Heart left ventricle (tissue), 16 donors: ENCODE measurements at regions not wholly inside any gene's neighbourhood (a gene's known extent, or its start where the extent isn't known, plus 50 kb on each side); places are given as distances from the start of the nearest gene placed in this dataset.

ENCODE experiments used
- ATAC-seq, 4 donors: fragments of 200-7000 bp; cut with Tn5 transposase; one replicate each; pipeline ENCODE4 v1.9.1; 2020 to 2022; ENCODE audit warnings: moderate library complexity in 4 of 4, mild to moderate bottlenecking in 3 of 4, moderate number of reproducible peaks in 1 of 4
- DNase-seq, 5 donors: peaks; one replicate each; pipeline ENCODE4 v3.0.0-alpha.2; 2020
- H3K27ac ChIP-seq, 12 donors: fragments of 200-600 bp; sonication (generic) in 4 of 12; one replicate each; pipeline versions ENCODE4 v1.5.0 to v1.8.0; 2016 to 2022; ENCODE audit warnings: mild to moderate bottlenecking in 2 of 12
- H3K27me3 ChIP-seq, 9 donors: fragments of 200-600 bp; sonication (generic) in 2 of 9; one replicate each; pipeline versions ENCODE4 v1.5.1 to v1.8.0; 2016 to 2022; ENCODE audit warnings: mild to moderate bottlenecking in 3 of 9
- H3K36me3 ChIP-seq, 9 donors: fragments of 200-600 bp; sonication (generic) in 2 of 9; one replicate each; pipeline versions ENCODE4 v1.5.0 to v1.8.0; 2018 to 2022; ENCODE audit warnings: mild to moderate bottlenecking in 2 of 9
- H3K4me1 ChIP-seq, 12 donors: fragments of 200-600 bp; sonication (generic) in 4 of 12; one replicate each; pipeline versions ENCODE4 v1.5.0 to v1.8.0; 2016 to 2022; ENCODE audit warnings: mild to moderate bottlenecking in 3 of 12
- H3K4me3 ChIP-seq, 12 donors: fragments of 200-600 bp; sonication (generic) in 4 of 12; one replicate each; pipeline versions ENCODE4 v1.5.0 to v1.8.0; 2017 to 2022; ENCODE audit warnings: mild to moderate bottlenecking in 9 of 12, moderate library complexity in 4 of 12
- H3K9me3 ChIP-seq, 12 donors: fragments of 200-600 bp; sonication (generic) in 4 of 12; one replicate each; pipeline versions ENCODE4 v1.5.0 to v1.8.0; 2016 to 2022; ENCODE audit warnings: mild to moderate bottlenecking in 1 of 12
- CTCF ChIP-seq, 12 donors: fragments of 200-600 bp; sonication (generic) in 4 of 12; IDR thresholded peaks; one replicate each; pipeline versions ENCODE4 v1.5.0 to v1.8.0; 2018 to 2022; ENCODE audit warnings: antibody characterized with exemption in 12 of 12, mild to moderate bottlenecking in 5 of 12
- POLR2A ChIP-seq, 2 donors: fragments of 450-650 bp; IDR thresholded peaks; one replicate each; pipeline ENCODE4 v1.6.1; 2017; ENCODE audit warnings: antibody characterized with exemption in 2 of 2, mild to moderate bottlenecking in 2 of 2, moderate library complexity in 2 of 2
- WGBS, 4 donors: extraction: QIAGEN DNeasy Blood & Tissue Kit in 2 of 4; methylation state at CpG; one replicate each; pipeline versions ENCODE4 v1.1.5 to v1.1.7; 2013 to 2018; 5-methylcytosine and 5-hydroxymethylcytosine counted together
- intact Hi-C, 10 donors: fragments of 100-400 bp; cut with DNase I; formaldehyde crosslinking; loops; one replicate each; pipeline versions ENCODE4 v1.11.1 to v1.14.2; 2022
- donor health status: ischemic (EF 13 %, LVEDD 7.1; RV severe dilation, severe dysfunction).
- donor health status: healthy with polysubstance abuse.
- donor health status: DM: no; HTN: yes; CAD: no.
- donor health status: DM: no; HTN: no; CAD: no.
- donor health status: ischemic (EF 25% LVEDD 6.9; RV normal size, moderate dysfunction).
- donor health status: ischemic (EF 25% LVEDD 5.7; RV mildly dilated, moderate dysfunction).
- donor health status: healthy.
- donor health status: DM: yes; HTN: yes; CAD: no.
- donor health status: ischemic (EF 35%, LVEDD 5.7; RV mildly dilated, moderate dysfunction).
- donor health status: nonischemic (EF 11% LVEDD 7.7; RV severe dilation, severe dysfunction).
- donor health status: DM: yes; HTN: yes; CAD: no.
- donor health status: PGD.
- donor health status: ischemic (EF 29% LVEDD 5.4; RV normal size, mild dysfunction).
- donor health status: nonischemic (EF 23%, LVEDD 6.1; RV moderate dilation, normal function).

- 95 to 98% (median 97%) methylated on average over 3 of the region's 3 CpGs for WGBS, 4 donors
- intact Hi-C loops = loop anchor here in 1 of 10 donors (10.0 kb wide), 1 partner anchor 1095 kb away; no protein-coding TSS in a partner anchor
- H3K9me3 ChIP-seq = no peaks in the 10 kb centered on the region
- H3K4me1 ChIP-seq = peaks cover 0 to 3% (median 0%) of the 10 kb centered on the region in 12 donors
- no peak for DNase-seq
- H3K27me3 ChIP-seq = no peaks in the 10 kb centered on the region
- TF ChIP-seq CTCF (IDR thresholded peaks at IDR 0.05) (no peak), POLR2A (IDR thresholded peaks at IDR 0.05) (no peak)
- H3K4me3 ChIP-seq = no peak overlapping the region
- ATAC-seq = no peak
- no peak overlapping the region for H3K27ac ChIP-seq
- no peaks in the 10 kb centered on the region for H3K36me3 ChIP-seq
Measured at GRCh38 chr12:93009533-93009932, 80.4 kb upstream of the EEA1 start.

- Histone ChIP-seq H3K27me3 (no peaks in the 10 kb centered on the region), H3K27ac (no peak overlapping the region), H3K4me1 (peaks cover 0 to 3% (median 0%) of the 10 kb centered on the region in 12 donors), H3K9me3 (no peaks in the 10 kb centered on the region), H3K36me3 (no peaks in the 10 kb centered on the region), H3K4me3 (no peak overlapping the region)
- DNase-seq (no peak), ATAC-seq (no peak)
- intact Hi-C loops = no loop called here
- TF ChIP-seq POLR2A (IDR thresholded peaks at IDR 0.05) (no peak), CTCF (IDR thresholded peaks at IDR 0.05) (no peak)
- 58 to 76% (median 65%) methylated on average over 2 of the region's 2 CpGs for WGBS, 4 donors
Measured at GRCh38 chr12:93010461-93010860, 81.4 kb upstream of the EEA1 start.

- no peak for TF ChIP-seq CTCF (IDR thresholded peaks at IDR 0.05)
- ATAC-seq = no peak
- no peaks in the 10 kb centered on the region for H3K9me3 ChIP-seq
- no peak for DNase-seq
- peaks cover 0 to 3% (median 0%) of the 10 kb centered on the region in 12 donors for H3K4me1 ChIP-seq
- 94 to 97% (median 97%) methylated on average over 10 of the region's 10 CpGs for WGBS, 4 donors
- H3K36me3 ChIP-seq = no peaks in the 10 kb centered on the region
- no peak overlapping the region for H3K4me3 ChIP-seq
- H3K27me3 ChIP-seq = no peaks in the 10 kb centered on the region
- H3K27ac ChIP-seq = no peak overlapping the region
- intact Hi-C loops = no loop called here
Measured at GRCh38 chr12:93011100-93011499, 82.0 kb upstream of the EEA1 start.

- intact Hi-C loops = no loop called here
- H3K4me3 ChIP-seq = no peak overlapping the region
- 57 to 68% (median 61%) methylated on average over 4 of the region's 4 CpGs for WGBS, 4 donors
- H3K36me3 ChIP-seq = no peaks in the 10 kb centered on the region
- H3K27me3 ChIP-seq = no peaks in the 10 kb centered on the region
- TF ChIP-seq POLR2A (IDR thresholded peaks at IDR 0.05) (no peak), CTCF (IDR thresholded peaks at IDR 0.05) (no peak)
- H3K9me3 ChIP-seq = no peaks in the 10 kb centered on the region
- ATAC-seq (no peak), DNase-seq (no peak)
- H3K27ac ChIP-seq = no peak overlapping the region
- H3K4me1 ChIP-seq = peaks cover 0 to 10% (median 0%) of the 10 kb centered on the region in 12 donors
Measured at GRCh38 chr12:93015871-93016751, 87.0 kb upstream of the EEA1 start.
